GM23338 (cell line): ENCODE measurements at regions not wholly inside any gene's neighbourhood (a gene's known extent, or its start where the extent isn't known, plus 50 kb on each side); places are given as distances from the start of the nearest gene placed in this dataset.

Experiments used
- ATAC-seq: fragments of 200-7000 bp; cut with Tn5 transposase; 3 replicates; pipeline ENCODE4 v1.9.1; 2020
- DNase-seq: peaks from one replicate; pipeline ENCODE4 v3.0.0-alpha.2; 2015; ENCODE audit warnings: low spot score
- H2AFZ ChIP-seq: fragments of 200-600 bp; sonication (generic); 2 replicates; pipeline ENCODE4 v1.8.0; 2016; ENCODE audit warnings: antibody characterized with exemption, mild to moderate bottlenecking, moderate library complexity
- H3F3A ChIP-seq: fragments of 200-600 bp; sonication (generic); replicated peaks from 2 replicates; pipeline ENCODE4 v1.8.0; 2017; ENCODE audit warnings: antibody characterized with exemption, mixed run types, low read depth
- H3K27ac ChIP-seq: fragments of 200-600 bp; sonication (generic); 2 replicates; pipeline ENCODE4 v1.6.1; 2016; ENCODE audit warnings: low read depth
- H3K27me3 ChIP-seq: fragments of 200-600 bp; sonication (generic); 2 replicates; pipeline ENCODE4 v1.8.0; 2016; ENCODE audit warnings: mild to moderate bottlenecking, mixed run types, moderate library complexity; ENCODE audit not compliant: insufficient read depth
- H3K36me3 ChIP-seq: fragments of 200-600 bp; sonication (generic); 2 replicates; pipeline ENCODE4 v1.8.0; 2016; ENCODE audit warnings: mild to moderate bottlenecking; ENCODE audit not compliant: insufficient read depth
- H3K4me1 ChIP-seq: fragments of 200-600 bp; sonication (generic); 2 replicates; pipeline ENCODE4 v1.8.0; 2016; ENCODE audit warnings: mild to moderate bottlenecking, moderate library complexity; ENCODE audit not compliant: insufficient read depth
- H3K4me2 ChIP-seq: fragments of 200-600 bp; sonication (generic); 2 replicates; pipeline ENCODE4 v1.7.1; 2017; ENCODE audit warnings: mixed run types
- H3K4me3 ChIP-seq: fragments of 200-600 bp; sonication (generic); 2 replicates; pipeline ENCODE4 v1.6.1; 2016; ENCODE audit warnings: mixed run types
- H3K79me2 ChIP-seq: fragments of 200-600 bp; sonication (generic); replicated peaks from 2 replicates; pipeline ENCODE4 v1.8.0; 2017; ENCODE audit warnings: mild to moderate bottlenecking; ENCODE audit not compliant: insufficient read depth
- H3K9me2 ChIP-seq: fragments of 200-600 bp; sonication (generic); 2 replicates; pipeline ENCODE4 v1.8.0; 2017; ENCODE audit not compliant: insufficient read depth
- H4K20me1 ChIP-seq: fragments of 200-600 bp; sonication (generic); replicated peaks from 2 replicates; pipeline ENCODE4 v1.8.0; 2017; ENCODE audit warnings: mild to moderate bottlenecking; ENCODE audit not compliant: insufficient read depth
- H3K27ac Mint-ChIP-seq: 2 replicates; pipeline ENCODE4 v1.8.0; 2020; ENCODE audit warnings: inconsistent platforms, mild to moderate bottlenecking, moderate library complexity, mixed read lengths
- H3K27me3 Mint-ChIP-seq: 3 replicates; pipeline ENCODE4 v1.8.0; 2022; ENCODE audit warnings: low read depth, mild to moderate bottlenecking, moderate library complexity, mixed read lengths, inconsistent platforms; ENCODE audit not compliant: insufficient read depth, poor library complexity
- H3K36me3 Mint-ChIP-seq: 3 replicates; pipeline ENCODE4 v1.8.0; 2021; ENCODE audit warnings: low read depth, mild to moderate bottlenecking, inconsistent platforms, moderate library complexity, mixed read lengths
- H3K4me1 Mint-ChIP-seq: 3 replicates; pipeline ENCODE4 v1.8.0; 2020; ENCODE audit warnings: mild to moderate bottlenecking, inconsistent platforms, mixed read lengths
- H3K4me3 Mint-ChIP-seq: 3 replicates; pipeline ENCODE4 v1.8.0; 2021; ENCODE audit warnings: moderate library complexity, mild to moderate bottlenecking, inconsistent platforms, mixed read lengths
- H3K9me3 Mint-ChIP-seq: 3 replicates; pipeline ENCODE4 v1.8.0; 2020; ENCODE audit warnings: moderate library complexity, mild to moderate bottlenecking, inconsistent platforms, mixed read lengths
- EZH2 ChIP-seq: fragments of 200-600 bp; sonication (generic); IDR thresholded peaks from one replicate; pipeline ENCODE4 v1.8.0; 2017; ENCODE audit warnings: antibody characterized with exemption, mild to moderate bottlenecking, low read depth; ENCODE audit not compliant: unreplicated experiment
- JUNB ChIP-seq: IDR thresholded peaks from one replicate; pipeline ENCODE4 v1.6.1; 2016; ENCODE audit warnings: antibody characterized with exemption; ENCODE audit not compliant: unreplicated experiment
- NANOG ChIP-seq: IDR thresholded peaks from 2 replicates; pipeline ENCODE4 v1.6.1; 2016; ENCODE audit warnings: antibody characterized with exemption, borderline replicate concordance
- ZNF114 ChIP-seq: fragments of 250-450 bp; sonication (Bioruptor Pico); IDR thresholded peaks from 2 replicates; pipeline ENCODE4 v1.5.0; 2020; ENCODE audit warnings: mild to moderate bottlenecking, moderate library complexity
- TF ChIP-seq, protein P1 (sequence below): fragments of 250-450 bp; sonication (Bioruptor Pico); IDR thresholded peaks from 2 replicates; pipeline ENCODE4 v1.5.0; 2020; ENCODE audit warnings: mild to moderate bottlenecking, moderate library complexity
- TF ChIP-seq, protein P2 (sequence below), 2 experiments: fragments of 200-600 bp in 1 of 2; sonication (generic) in 1 of 2; conservative IDR thresholded peaks; 2 replicates each; pipeline versions ENCODE4 v1.5.1 to v1.6.1; 2016 to 2017; ENCODE audit warnings: antibody characterized with exemption in 2 of 2, low read depth in 2 of 2, mild to moderate bottlenecking in 2 of 2, moderate library complexity in 1 of 2
- TF ChIP-seq, protein P3 (sequence below): IDR thresholded peaks from 2 replicates; pipeline ENCODE4 v1.6.1; 2016; ENCODE audit warnings: antibody characterized with exemption
- TF ChIP-seq, protein P4 (sequence below): IDR thresholded peaks from one replicate; pipeline ENCODE4 v1.6.1; 2018; ENCODE audit warnings: antibody characterized with exemption; ENCODE audit not compliant: unreplicated experiment

DNA sequence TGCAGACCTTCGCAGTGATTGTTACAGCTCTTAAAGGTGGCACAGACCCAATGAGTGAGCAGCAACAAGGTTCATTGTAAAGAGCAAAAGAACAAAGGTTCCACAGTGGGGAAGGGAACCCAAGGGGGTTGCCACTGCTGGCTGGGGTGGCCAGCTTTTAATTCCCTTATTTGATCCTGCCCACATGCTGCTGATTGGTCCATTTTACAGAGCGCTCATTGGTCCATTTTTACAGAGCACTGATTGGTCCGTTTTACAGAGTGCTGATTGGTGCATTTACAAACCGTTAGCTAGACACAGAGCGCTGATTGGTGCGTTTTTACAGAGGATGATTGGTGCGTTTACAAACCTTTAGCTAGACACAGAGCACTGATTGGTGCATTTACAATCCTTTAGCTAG lies 360.6 kb upstream of the DAB2 start (continued):
- TF ChIP-seq, protein P1, sequence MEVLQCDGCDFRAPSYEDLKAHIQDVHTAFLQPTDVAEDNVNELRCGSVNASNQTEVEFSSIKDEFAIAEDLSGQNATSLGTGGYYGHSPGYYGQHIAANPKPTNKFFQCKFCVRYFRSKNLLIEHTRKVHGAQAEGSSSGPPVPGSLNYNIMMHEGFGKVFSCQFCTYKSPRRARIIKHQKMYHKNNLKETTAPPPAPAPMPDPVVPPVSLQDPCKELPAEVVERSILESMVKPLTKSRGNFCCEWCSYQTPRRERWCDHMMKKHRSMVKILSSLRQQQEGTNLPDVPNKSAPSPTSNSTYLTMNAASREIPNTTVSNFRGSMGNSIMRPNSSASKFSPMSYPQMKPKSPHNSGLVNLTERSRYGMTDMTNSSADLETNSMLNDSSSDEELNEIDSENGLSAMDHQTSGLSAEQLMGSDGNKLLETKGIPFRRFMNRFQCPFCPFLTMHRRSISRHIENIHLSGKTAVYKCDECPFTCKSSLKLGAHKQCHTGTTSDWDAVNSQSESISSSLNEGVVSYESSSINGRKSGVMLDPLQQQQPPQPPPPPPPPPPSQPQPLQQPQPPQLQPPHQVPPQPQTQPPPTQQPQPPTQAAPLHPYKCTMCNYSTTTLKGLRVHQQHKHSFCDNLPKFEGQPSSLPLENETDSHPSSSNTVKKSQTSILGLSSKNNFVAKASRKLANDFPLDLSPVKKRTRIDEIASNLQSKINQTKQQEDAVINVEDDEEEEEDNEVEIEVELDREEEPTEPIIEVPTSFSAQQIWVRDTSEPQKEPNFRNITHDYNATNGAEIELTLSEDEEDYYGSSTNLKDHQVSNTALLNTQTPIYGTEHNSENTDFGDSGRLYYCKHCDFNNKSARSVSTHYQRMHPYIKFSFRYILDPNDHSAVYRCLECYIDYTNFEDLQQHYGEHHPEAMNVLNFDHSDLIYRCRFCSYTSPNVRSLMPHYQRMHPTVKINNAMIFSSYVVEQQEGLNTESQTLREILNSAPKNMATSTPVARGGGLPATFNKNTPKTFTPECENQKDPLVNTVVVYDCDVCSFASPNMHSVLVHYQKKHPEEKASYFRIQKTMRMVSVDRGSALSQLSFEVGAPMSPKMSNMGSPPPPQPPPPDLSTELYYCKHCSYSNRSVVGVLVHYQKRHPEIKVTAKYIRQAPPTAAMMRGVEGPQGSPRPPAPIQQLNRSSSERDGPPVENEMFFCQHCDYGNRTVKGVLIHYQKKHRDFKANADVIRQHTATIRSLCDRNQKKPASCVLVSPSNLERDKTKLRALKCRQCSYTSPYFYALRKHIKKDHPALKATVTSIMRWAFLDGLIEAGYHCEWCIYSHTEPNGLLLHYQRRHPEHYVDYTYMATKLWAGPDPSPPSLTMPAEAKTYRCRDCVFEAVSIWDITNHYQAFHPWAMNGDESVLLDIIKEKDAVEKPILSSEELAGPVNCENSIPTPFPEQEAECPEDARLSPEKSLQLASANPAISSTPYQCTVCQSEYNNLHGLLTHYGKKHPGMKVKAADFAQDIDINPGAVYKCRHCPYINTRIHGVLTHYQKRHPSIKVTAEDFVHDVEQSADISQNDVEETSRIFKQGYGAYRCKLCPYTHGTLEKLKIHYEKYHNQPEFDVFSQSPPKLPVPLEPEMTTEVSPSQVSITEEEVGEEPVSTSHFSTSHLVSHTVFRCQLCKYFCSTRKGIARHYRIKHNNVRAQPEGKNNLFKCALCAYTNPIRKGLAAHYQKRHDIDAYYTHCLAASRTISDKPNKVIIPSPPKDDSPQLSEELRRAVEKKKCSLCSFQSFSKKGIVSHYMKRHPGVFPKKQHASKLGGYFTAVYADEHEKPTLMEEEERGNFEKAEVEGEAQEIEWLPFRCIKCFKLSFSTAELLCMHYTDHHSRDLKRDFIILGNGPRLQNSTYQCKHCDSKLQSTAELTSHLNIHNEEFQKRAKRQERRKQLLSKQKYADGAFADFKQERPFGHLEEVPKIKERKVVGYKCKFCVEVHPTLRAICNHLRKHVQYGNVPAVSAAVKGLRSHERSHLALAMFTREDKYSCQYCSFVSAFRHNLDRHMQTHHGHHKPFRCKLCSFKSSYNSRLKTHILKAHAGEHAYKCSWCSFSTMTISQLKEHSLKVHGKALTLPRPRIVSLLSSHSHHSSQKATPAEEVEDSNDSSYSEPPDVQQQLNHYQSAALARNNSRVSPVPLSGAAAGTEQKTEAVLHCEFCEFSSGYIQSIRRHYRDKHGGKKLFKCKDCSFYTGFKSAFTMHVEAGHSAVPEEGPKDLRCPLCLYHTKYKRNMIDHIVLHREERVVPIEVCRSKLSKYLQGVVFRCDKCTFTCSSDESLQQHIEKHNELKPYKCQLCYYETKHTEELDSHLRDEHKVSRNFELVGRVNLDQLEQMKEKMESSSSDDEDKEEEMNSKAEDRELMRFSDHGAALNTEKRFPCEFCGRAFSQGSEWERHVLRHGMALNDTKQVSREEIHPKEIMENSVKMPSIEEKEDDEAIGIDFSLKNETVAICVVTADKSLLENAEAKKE (CRISPR knock-in tag) = no peak
- TF ChIP-seq, protein P2, sequence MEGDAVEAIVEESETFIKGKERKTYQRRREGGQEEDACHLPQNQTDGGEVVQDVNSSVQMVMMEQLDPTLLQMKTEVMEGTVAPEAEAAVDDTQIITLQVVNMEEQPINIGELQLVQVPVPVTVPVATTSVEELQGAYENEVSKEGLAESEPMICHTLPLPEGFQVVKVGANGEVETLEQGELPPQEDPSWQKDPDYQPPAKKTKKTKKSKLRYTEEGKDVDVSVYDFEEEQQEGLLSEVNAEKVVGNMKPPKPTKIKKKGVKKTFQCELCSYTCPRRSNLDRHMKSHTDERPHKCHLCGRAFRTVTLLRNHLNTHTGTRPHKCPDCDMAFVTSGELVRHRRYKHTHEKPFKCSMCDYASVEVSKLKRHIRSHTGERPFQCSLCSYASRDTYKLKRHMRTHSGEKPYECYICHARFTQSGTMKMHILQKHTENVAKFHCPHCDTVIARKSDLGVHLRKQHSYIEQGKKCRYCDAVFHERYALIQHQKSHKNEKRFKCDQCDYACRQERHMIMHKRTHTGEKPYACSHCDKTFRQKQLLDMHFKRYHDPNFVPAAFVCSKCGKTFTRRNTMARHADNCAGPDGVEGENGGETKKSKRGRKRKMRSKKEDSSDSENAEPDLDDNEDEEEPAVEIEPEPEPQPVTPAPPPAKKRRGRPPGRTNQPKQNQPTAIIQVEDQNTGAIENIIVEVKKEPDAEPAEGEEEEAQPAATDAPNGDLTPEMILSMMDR (conservative IDR thresholded peaks at IDR 0.05; ENCODE audit: low read depth in 2 of 2) = no peak
- TF ChIP-seq, protein P3, sequence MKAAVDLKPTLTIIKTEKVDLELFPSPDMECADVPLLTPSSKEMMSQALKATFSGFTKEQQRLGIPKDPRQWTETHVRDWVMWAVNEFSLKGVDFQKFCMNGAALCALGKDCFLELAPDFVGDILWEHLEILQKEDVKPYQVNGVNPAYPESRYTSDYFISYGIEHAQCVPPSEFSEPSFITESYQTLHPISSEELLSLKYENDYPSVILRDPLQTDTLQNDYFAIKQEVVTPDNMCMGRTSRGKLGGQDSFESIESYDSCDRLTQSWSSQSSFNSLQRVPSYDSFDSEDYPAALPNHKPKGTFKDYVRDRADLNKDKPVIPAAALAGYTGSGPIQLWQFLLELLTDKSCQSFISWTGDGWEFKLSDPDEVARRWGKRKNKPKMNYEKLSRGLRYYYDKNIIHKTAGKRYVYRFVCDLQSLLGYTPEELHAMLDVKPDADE = no peak
- TF ChIP-seq JUNB (no peak), ZNF114 (CRISPR knock-in tag) (no peak)

DNA sequence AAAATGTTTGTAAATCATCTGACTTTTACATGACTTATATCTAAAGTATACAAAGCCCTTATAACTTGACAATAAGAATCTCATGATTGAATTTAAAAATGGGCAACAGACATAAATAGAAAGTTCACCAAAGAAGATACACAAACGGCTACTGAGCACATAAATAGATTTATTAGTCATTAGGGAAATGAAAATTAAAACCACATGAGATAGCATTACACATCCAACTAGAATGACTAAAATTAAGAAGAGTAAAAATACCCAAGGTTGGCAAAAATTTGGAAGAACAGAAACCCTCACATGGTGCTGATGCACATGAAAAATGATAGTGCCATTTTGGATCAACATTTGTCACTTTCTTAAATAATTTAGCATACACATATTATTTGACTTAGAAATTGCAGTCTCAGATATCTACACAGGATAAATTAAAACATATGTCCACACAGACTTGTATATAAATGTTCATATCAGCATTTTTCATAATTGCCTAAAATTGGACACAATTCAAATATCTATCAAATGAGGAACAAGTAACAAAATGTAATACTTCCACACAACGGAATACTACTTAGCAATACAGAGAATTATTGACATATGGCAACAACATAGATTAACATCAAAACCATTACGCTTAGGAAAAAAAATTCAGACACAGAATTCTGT lies 359.1 kb upstream of the DAB2 start:
- no peak overlapping the region for H3K27ac Mint-ChIP-seq
- DNase-seq = no peak
- Histone ChIP-seq H3K27ac (no peak overlapping the region), H3K4me3 (no peak overlapping the region), H3K9me2 (peaks cover 9% of the 10 kb centered on the region), H3K36me3 (no peaks in the 10 kb centered on the region), H3K4me1 (no peaks in the 10 kb centered on the region; the same call in 1 of the 2 replicates), H3K4me2 (no peak overlapping the region), H3K79me2 (no peaks in the 10 kb centered on the region), H3F3A (no peaks in the 10 kb centered on the region), H3K27me3 (no peaks in the 10 kb centered on the region), H2AFZ (no peak overlapping the region), H4K20me1 (no peaks in the 10 kb centered on the region)
- peaks cover 14% of the 10 kb centered on the region for H3K4me1 Mint-ChIP-seq
- no peak for ATAC-seq
- H3K27me3 Mint-ChIP-seq = no peaks in the 10 kb centered on the region
- no peak overlapping the region for H3K4me3 Mint-ChIP-seq
- peaks cover 12% of the 10 kb centered on the region; the same call in 2 of the 3 replicates for H3K36me3 Mint-ChIP-seq
- peaks cover 14% of the 10 kb centered on the region for H3K9me3 Mint-ChIP-seq
- TF ChIP-seq EZH2 = no peak
- TF ChIP-seq NANOG = no peak
- TF ChIP-seq ZNF114 (CRISPR knock-in tag) = no peak
- TF ChIP-seq, protein P4, sequence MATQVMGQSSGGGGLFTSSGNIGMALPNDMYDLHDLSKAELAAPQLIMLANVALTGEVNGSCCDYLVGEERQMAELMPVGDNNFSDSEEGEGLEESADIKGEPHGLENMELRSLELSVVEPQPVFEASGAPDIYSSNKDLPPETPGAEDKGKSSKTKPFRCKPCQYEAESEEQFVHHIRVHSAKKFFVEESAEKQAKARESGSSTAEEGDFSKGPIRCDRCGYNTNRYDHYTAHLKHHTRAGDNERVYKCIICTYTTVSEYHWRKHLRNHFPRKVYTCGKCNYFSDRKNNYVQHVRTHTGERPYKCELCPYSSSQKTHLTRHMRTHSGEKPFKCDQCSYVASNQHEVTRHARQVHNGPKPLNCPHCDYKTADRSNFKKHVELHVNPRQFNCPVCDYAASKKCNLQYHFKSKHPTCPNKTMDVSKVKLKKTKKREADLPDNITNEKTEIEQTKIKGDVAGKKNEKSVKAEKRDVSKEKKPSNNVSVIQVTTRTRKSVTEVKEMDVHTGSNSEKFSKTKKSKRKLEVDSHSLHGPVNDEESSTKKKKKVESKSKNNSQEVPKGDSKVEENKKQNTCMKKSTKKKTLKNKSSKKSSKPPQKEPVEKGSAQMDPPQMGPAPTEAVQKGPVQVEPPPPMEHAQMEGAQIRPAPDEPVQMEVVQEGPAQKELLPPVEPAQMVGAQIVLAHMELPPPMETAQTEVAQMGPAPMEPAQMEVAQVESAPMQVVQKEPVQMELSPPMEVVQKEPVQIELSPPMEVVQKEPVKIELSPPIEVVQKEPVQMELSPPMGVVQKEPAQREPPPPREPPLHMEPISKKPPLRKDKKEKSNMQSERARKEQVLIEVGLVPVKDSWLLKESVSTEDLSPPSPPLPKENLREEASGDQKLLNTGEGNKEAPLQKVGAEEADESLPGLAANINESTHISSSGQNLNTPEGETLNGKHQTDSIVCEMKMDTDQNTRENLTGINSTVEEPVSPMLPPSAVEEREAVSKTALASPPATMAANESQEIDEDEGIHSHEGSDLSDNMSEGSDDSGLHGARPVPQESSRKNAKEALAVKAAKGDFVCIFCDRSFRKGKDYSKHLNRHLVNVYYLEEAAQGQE = no peak
- TF ChIP-seq, protein P2 (conservative IDR thresholded peaks at IDR 0.05; ENCODE audit: low read depth in 2 of 2) = no peak
